ENCODE measurements at regions not wholly inside any gene's neighbourhood (a gene's known extent, or its start where the extent isn't known, plus 50 kb on each side); places are given as distances from the start of the nearest gene placed in this dataset.

DNA sequence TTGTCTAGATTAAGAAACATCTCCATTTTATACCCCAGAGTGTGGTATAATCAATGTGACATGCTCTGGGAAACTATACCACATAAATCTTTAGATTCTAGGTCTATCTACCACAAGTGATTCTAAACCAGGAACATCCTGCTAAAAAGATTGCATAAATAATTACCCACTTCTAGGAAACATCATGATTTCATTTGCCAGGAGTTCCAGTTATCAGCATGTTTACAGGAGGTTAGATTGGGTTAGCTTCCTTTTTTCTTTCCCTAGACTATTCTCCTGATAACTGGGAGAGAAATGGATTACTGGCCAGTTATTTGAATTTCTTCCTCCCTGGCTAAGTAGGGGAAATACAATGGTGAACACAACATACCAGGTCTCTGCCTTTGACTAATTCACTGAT, 230.3 kb upstream of the BOD1L1 start:
- TF ChIP-seq CTCF (IDR thresholded peaks at IDR 0.05 in 8 of 11, conservative IDR thresholded peaks at IDR 0.05 in 3 of 11) (no peak), POLR2AphosphoS5 (IDR thresholded peaks at IDR 0.05) (no peak)

Data from spleen (tissue), 7 donors.